ENCODE measurements at regions not wholly inside any gene's neighbourhood (a gene's known extent, or its start where the extent isn't known, plus 50 kb on each side); places are given as distances from the start of the nearest gene placed in this dataset.
A peak's percentile ranks its signal among the peaks of the same experiment; 100 is the strongest.

DNA sequence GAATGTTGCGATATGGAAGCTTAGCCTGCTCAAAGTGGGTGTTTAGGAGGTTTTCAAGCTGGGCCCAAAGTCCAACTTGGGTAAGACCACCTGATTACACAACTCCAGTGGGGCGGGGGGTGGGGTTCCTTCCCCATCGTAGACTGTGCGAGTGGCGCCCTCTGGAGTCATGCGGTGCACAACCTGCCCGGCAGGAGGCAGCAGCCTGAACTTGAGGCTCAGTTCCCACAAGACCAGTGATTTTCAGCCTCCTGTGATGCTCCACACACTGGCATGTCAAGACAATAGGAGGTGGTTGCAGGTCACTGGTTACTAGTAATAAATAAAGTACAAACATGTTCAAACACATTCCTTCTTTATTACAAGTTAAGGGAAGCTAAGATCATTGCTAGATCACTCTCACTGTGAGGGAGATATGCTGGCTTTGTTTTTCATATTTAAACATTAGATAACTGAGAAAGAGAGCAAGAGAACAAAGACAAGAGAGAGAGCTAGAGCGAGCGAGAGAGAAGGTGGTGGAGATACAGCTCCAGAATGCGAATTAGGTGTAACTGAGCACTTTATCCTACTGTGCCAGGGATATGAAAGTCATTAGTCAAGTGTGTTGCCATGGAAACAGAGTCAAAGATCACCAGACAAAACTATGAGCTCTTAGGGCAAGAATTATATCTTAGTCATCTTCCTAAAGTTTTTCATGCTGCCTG, 97.4 kb upstream of the BMPER start (continued):
- TF ChIP-seq, protein P1, sequence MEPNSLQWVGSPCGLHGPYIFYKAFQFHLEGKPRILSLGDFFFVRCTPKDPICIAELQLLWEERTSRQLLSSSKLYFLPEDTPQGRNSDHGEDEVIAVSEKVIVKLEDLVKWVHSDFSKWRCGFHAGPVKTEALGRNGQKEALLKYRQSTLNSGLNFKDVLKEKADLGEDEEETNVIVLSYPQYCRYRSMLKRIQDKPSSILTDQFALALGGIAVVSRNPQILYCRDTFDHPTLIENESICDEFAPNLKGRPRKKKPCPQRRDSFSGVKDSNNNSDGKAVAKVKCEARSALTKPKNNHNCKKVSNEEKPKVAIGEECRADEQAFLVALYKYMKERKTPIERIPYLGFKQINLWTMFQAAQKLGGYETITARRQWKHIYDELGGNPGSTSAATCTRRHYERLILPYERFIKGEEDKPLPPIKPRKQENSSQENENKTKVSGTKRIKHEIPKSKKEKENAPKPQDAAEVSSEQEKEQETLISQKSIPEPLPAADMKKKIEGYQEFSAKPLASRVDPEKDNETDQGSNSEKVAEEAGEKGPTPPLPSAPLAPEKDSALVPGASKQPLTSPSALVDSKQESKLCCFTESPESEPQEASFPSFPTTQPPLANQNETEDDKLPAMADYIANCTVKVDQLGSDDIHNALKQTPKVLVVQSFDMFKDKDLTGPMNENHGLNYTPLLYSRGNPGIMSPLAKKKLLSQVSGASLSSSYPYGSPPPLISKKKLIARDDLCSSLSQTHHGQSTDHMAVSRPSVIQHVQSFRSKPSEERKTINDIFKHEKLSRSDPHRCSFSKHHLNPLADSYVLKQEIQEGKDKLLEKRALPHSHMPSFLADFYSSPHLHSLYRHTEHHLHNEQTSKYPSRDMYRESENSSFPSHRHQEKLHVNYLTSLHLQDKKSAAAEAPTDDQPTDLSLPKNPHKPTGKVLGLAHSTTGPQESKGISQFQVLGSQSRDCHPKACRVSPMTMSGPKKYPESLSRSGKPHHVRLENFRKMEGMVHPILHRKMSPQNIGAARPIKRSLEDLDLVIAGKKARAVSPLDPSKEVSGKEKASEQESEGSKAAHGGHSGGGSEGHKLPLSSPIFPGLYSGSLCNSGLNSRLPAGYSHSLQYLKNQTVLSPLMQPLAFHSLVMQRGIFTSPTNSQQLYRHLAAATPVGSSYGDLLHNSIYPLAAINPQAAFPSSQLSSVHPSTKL (CRISPR knock-in tag; IDR thresholded peaks at IDR 0.05), result no peak
- TF ChIP-seq HMGA1 (CRISPR knock-in tag; conservative IDR thresholded peaks at IDR 0.05), result no peak
- TF ChIP-seq POLR2G (IDR thresholded peaks at IDR 0.05; ENCODE audit: low read depth, low read length), result no peak
- no peak for TF ChIP-seq FOXP1 (IDR thresholded peaks at IDR 0.05)
- no peak for TF ChIP-seq FOXP1 (CRISPR knock-in tag; IDR thresholded peaks at IDR 0.05)
- no peak for TF ChIP-seq ZNF672 (CRISPR knock-in tag; IDR thresholded peaks at IDR 0.05)
- TF ChIP-seq NAIF1 (CRISPR knock-in tag; IDR thresholded peaks at IDR 0.05; ENCODE audit: borderline replicate concordance), result no peak
- no peak for TF ChIP-seq ZNF33B (CRISPR knock-in tag; IDR thresholded peaks at IDR 0.05)
- peak in 1 of 2 experiments; percentile 82; a peak in 2 of 4 replicates for TF ChIP-seq KLF16 (CRISPR knock-in tag; IDR thresholded peaks at IDR 0.05)
- no peak for TF ChIP-seq KAT8 (CRISPR knock-in tag; IDR thresholded peaks at IDR 0.05)
- TF ChIP-seq RXRA (CRISPR knock-in tag; IDR thresholded peaks at IDR 0.05), result no peak
- TF ChIP-seq, protein P2, sequence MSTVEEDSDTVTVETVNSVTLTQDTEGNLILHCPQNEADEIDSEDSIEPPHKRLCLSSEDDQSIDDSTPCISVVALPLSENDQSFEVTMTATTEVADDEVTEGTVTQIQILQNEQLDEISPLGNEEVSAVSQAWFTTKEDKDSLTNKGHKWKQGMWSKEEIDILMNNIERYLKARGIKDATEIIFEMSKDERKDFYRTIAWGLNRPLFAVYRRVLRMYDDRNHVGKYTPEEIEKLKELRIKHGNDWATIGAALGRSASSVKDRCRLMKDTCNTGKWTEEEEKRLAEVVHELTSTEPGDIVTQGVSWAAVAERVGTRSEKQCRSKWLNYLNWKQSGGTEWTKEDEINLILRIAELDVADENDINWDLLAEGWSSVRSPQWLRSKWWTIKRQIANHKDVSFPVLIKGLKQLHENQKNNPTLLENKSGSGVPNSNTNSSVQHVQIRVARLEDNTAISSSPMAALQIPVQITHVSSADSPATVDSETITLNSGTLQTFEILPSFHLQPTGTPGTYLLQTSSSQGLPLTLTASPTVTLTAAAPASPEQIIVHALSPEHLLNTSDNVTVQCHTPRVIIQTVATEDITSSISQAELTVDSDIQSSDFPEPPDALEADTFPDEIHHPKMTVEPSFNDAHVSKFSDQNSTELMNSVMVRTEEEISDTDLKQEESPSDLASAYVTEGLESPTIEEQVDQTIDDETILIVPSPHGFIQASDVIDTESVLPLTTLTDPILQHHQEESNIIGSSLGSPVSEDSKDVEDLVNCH (CRISPR knock-in tag; IDR thresholded peaks at IDR 0.05), result no peak
- TF ChIP-seq CBFB (CRISPR knock-in tag; IDR thresholded peaks at IDR 0.05), result no peak
- no peak for TF ChIP-seq ZNF484 (CRISPR knock-in tag; IDR thresholded peaks at IDR 0.05; ENCODE audit: borderline replicate concordance, low read depth)
- TF ChIP-seq TEAD3 (CRISPR knock-in tag; optimal IDR thresholded peaks at IDR 0.05; ENCODE audit: borderline replicate concordance), result peak; percentile 31
- TF ChIP-seq BRD4 (CRISPR knock-in tag; IDR thresholded peaks at IDR 0.05), result no peak
- no peak for TF ChIP-seq BRCA1 (CRISPR knock-in tag; IDR thresholded peaks at IDR 0.05)
- peak in 1 of 2 experiments; percentile 65; a peak in 1 of 4 replicates for TF ChIP-seq EP300 (IDR thresholded peaks at IDR 0.05; ENCODE audit: low read depth in 2 of 2, low read length in 2 of 2)
- TF ChIP-seq EP300 (CRISPR knock-in tag; IDR thresholded peaks at IDR 0.05; ENCODE audit: borderline replicate concordance), result no peak
- TF ChIP-seq ZMYM4 (CRISPR knock-in tag; IDR thresholded peaks at IDR 0.05), result peak; percentile 87
- TF ChIP-seq ZNF20 (CRISPR knock-in tag; IDR thresholded peaks at IDR 0.05), result no peak
- 0 out of 2 replicates have a peak, but pooled peaks have one; percentile 20 for TF ChIP-seq FOXA3 (CRISPR knock-in tag; IDR thresholded peaks at IDR 0.05)
- TF ChIP-seq MED1 (CRISPR knock-in tag; IDR thresholded peaks at IDR 0.05), result 0 out of 2 replicates have a peak, but pooled peaks have one; percentile 17
- TF ChIP-seq ZFP36 (IDR thresholded peaks at IDR 0.05; ENCODE audit: borderline replicate concordance, low read depth, low read length, partially characterized antibody), result no peak
- TF ChIP-seq, protein P3, sequence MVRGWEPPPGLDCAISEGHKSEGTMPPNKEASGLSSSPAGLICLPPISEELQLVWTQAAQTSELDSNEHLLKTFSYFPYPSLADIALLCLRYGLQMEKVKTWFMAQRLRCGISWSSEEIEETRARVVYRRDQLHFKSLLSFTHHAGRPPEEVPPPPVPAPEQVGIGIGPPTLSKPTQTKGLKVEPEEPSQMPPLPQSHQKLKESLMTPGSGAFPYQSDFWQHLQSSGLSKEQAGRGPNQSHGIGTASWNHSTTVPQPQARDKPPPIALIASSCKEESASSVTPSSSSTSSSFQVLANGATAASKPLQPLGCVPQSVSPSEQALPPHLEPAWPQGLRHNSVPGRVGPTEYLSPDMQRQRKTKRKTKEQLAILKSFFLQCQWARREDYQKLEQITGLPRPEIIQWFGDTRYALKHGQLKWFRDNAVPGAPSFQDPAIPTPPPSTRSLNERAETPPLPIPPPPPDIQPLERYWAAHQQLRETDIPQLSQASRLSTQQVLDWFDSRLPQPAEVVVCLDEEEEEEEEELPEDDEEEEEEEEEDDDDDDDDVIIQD (CRISPR knock-in tag; IDR thresholded peaks at IDR 0.05; ENCODE audit: low read depth), result 0 out of 2 replicates have a peak, but pooled peaks have one; percentile 28

All from HepG2 (cell line).